GM13976 (cell line): ENCODE measurements at regions not wholly inside any gene's neighbourhood (a gene's known extent, or its start where the extent isn't known, plus 50 kb on each side); places are given as distances from the start of the nearest gene placed in this dataset.

Experiments used
- DNase-seq: peaks from one replicate; pipeline ENCODE4 v3.0.0; 2012; ENCODE audit warnings: low spot score
- CTCF ChIP-seq: IDR thresholded peaks from 2 replicates; pipeline ENCODE4 v1.5.1; 2012; ENCODE audit warnings: borderline replicate concordance, mild to moderate bottlenecking; ENCODE audit not compliant: insufficient read depth; ENCODE audit errors: extremely low read depth, missing control alignments, control extremely low read depth
- in situ Hi-C: fragments of 300-500 bp; cut with MboI; formaldehyde crosslinking; loops from one replicate; pipeline ENCODE4 v1.12.0; 2022; ENCODE audit warnings: low sequenced_read_pairs, mixed read lengths, inconsistent platforms; ENCODE audit not compliant: unreplicated experiment

DNA sequence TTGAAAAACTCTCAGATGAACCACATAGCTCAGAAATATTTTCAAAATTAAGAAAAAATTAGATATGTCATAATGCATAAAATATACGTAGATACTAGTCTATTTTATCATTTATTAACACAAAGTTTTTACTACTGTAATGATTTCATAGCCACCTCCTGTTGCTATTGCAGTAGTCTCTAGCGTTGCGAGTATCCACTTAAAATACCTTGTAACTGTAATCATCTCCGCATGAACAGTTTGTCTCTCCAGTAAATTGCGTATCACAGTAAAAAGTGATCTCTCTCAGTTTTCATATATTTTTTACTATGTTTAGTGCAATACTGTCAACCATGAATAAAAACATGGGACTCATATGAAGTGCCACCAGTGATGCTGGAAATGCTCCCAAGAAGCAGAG, 417.9 kb upstream of the ZNF462 start:
- DNase-seq: no peak
- in situ Hi-C loops: no loop called here
- TF ChIP-seq CTCF: no peak

DNA sequence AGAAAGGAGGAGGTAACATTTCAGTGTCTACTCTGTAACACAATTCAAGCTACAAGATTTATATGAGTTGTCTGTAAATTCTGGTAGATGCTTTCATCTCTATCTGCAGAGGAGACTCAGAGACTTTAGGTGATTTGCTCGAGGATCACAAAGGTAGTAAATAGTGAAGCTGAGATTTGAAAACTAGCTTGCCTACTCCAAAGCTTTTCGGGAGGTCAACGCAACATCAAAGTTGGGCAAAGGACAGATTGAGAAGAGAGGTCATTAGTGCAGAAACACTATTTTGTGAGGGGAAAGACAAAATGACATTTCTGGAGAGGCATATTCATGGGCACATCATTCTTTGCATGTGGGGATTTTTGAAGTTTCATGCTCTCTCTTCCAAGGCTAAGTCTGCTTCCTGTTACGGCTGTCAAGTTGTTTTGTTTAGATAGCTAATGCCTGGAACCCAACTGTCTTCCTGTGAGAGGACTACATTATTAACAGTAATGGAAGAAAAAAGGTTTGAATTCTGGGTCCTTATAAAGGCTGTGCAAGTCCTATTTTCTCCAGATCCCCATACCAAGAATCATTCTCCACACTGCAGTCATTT, 413.5 kb upstream of the ZNF462 start:
- no peak for TF ChIP-seq CTCF

DNA sequence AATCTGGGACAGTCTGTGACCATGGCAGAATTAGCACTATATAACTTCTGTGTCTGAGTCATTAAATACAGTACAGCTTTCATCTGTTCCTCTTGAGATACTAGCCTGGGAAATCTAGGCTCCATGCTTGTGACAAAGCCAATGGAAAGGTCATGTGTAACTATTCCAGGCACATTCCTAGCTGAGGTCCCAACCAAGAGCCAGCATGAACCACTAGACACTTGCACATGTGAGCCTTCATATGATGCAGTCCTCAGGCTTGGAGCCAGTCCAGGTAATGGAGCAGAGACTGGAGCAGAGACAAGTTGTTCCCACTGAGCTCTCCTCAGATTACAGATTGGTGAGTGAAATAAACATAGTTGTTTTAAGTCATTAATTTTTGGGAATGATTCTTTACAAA, 412.4 kb upstream of the ZNF462 start:
- in situ Hi-C loops: no loop called here
- no peak for DNase-seq
- TF ChIP-seq CTCF: no peak

More for the DNA sequence above, 413.5 kb upstream of the ZNF462 start:
- in situ Hi-C loops: no loop called here
- no peak for DNase-seq

DNA sequence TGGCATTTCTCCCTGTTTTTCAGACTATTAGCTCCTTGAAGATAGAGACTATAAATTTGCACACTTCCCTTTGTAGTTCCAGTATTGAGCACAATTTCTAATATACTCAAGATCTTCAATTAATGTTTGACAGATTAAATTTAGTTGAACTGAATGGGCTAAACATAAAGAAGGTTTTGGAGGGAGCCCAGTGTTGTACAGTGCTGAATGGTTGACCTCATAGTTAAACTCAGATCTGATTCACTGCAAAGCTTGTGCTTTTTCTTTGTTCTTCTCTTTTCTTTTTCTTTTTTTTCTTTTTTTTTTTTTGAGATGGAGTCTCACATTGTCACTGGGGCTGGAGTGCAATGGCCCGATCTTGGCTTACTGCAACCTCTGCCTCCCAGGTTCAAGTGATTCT, 411.7 kb upstream of the ZNF462 start:
- TF ChIP-seq CTCF: no peak
- in situ Hi-C loops: no loop called here
- DNase-seq: no peak

DNA sequence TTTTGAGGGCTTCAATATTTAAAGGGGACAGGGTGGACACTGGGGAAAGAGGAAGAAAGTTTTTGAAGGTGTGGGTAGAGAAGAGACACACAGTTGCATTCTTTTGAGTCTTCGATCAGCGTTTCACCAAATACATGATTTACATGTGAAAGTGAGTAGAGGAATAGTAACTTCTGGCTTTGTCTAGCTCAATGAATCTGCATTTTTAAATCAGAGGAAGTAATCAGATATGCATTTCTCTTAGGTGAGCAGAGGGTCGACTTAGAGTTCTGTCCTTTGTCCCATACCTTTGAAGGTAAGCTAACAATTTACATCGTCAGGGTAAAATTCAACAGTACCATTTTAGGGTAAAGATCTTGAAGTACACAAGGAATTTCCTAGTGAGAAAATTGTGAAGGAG, 406.4 kb upstream of the ZNF462 start:
- no peak for TF ChIP-seq CTCF
- in situ Hi-C loops: no loop called here
- no peak for DNase-seq

GRCh38 chr9:106467113-106467864, 395.7 kb upstream of the ZNF462 start:
- no peak for TF ChIP-seq CTCF
- no peak for DNase-seq
- in situ Hi-C loops: no loop called here
